Karpas-422 (cell line): ENCODE measurements at regions not wholly inside any gene's neighbourhood (a gene's known extent, or its start where the extent isn't known, plus 50 kb on each side); places are given as distances from the start of the nearest gene placed in this dataset.

Experiments
- DNase-seq: peaks from one replicate; pipeline ENCODE4 v3.0.0-alpha.2; 2015
- H2AFZ ChIP-seq: fragments of 200-600 bp; sonication (generic); 2 replicates; pipeline ENCODE4 v1.6.1; 2014; ENCODE audit warnings: antibody characterized with exemption, low read length, mixed read lengths
- H3K27ac ChIP-seq: fragments of 200-600 bp; sonication (generic); 2 replicates; pipeline ENCODE4 v1.5.1; 2014; ENCODE audit warnings: mild to moderate bottlenecking, low read length, moderate library complexity
- H3K27me3 ChIP-seq: fragments of 200-600 bp; sonication (generic); 2 replicates; pipeline ENCODE4 v1.6.1; 2014; ENCODE audit warnings: low read length, mixed read lengths
- H3K36me3 ChIP-seq: fragments of 200-600 bp; sonication (generic); 2 replicates; pipeline ENCODE4 v1.6.1; 2014; ENCODE audit warnings: low read length, mixed read lengths; ENCODE audit not compliant: insufficient read depth
- H3K4me1 ChIP-seq: fragments of 200-600 bp; sonication (generic); 2 replicates; pipeline ENCODE4 v1.6.1; 2014; ENCODE audit warnings: mild to moderate bottlenecking, low read length, mixed read lengths
- H3K4me2 ChIP-seq: fragments of 200-600 bp; sonication (generic); 2 replicates; pipeline ENCODE4 v1.6.1; 2014; ENCODE audit warnings: low read length, low read depth, mild to moderate bottlenecking; ENCODE audit not compliant: poor library complexity, severe bottlenecking
- H3K4me3 ChIP-seq: fragments of 200-600 bp; sonication (generic); 2 replicates; pipeline ENCODE4 v1.5.1; 2014; ENCODE audit warnings: mild to moderate bottlenecking, antibody characterized with exemption, low read length, mixed read lengths
- H3K79me2 ChIP-seq: fragments of 200-600 bp; sonication (generic); 2 replicates; pipeline ENCODE4 v1.6.1; 2014; ENCODE audit warnings: mild to moderate bottlenecking, low read length, mixed read lengths
- H3K9ac ChIP-seq: fragments of 200-600 bp; sonication (generic); 2 replicates; pipeline ENCODE4 v1.6.0; 2014; ENCODE audit warnings: low read length
- H3K9me2 ChIP-seq: fragments of 200-600 bp; sonication (generic), shearing (Covaris generic); replicated peaks from 2 replicates; pipeline ENCODE4 v1.6.0; 2014; ENCODE audit warnings: mild to moderate bottlenecking, low read length, moderate library complexity; ENCODE audit not compliant: insufficient read depth
- H3K9me3 ChIP-seq: fragments of 300-700, 200-600 bp; sonication (generic); 2 replicates; pipeline ENCODE4 v1.6.1; 2014; ENCODE audit warnings: low read length, mixed read lengths
- H4K20me1 ChIP-seq: fragments of 200-600 bp; sonication (generic); 2 replicates; pipeline ENCODE4 v1.6.1; 2014; ENCODE audit warnings: mild to moderate bottlenecking, antibody characterized with exemption, low read length, low read depth; ENCODE audit not compliant: insufficient read depth

DNA sequence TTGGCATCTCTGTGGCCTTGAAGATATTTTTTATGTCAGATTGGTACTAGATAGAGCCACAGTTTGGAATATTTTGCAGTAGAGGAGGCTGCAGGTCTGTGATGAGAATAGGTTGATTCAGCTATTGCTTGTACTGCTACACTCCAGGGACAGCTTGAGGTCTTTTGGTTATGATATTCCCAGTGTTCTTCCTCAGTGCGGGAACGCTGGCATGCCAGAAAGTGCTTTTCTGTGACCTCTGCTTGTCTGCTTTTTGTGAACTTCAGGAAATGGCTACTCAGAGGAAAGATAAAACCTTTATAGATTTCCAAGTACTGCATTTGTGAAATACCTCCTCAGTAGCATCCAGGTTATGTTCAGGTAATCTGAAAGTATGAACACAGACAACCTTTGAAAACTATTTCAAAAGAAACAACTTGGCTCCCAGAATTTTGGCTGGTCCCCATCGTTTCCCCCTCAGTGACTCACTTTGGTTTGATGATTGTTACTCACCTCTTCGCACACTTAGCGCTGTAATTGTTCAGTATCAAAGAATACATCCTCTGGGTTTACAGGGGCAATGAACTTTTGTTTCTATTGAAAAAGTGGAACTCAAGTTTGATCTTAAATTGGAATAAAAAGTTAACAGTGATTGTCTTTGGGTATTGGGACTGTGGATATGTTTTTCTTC lies 191.4 kb downstream of the HIPK3 start:
- H3K79me2 ChIP-seq: no peaks in the 10 kb centered on the region
- H3K9me2 ChIP-seq: no peaks in the 10 kb centered on the region
- H4K20me1 ChIP-seq: peaks cover 5% of the 10 kb centered on the region; the same call in 1 of the 2 replicates
- H2AFZ ChIP-seq: no peak overlapping the region
- no peak for DNase-seq
- no peak overlapping the region for H3K4me2 ChIP-seq
- no peak overlapping the region for H3K27ac ChIP-seq
- no peak overlapping the region for H3K9ac ChIP-seq
- H3K36me3 ChIP-seq: no peaks in the 10 kb centered on the region
- no peaks in the 10 kb centered on the region for H3K9me3 ChIP-seq
- no peak overlapping the region for H3K4me3 ChIP-seq
- H3K27me3 ChIP-seq: 0 out of 2 replicates have a peak, but pooled peaks cover 3% of the 10 kb centered on the region
- H3K4me1 ChIP-seq: peaks cover 4% of the 10 kb centered on the region

GRCh38 chr11:33445761-33446161 lies 188.6 kb downstream of the HIPK3 start:
- H3K79me2 ChIP-seq: no peaks in the 10 kb centered on the region
- no peak overlapping the region for H3K27ac ChIP-seq
- no peak overlapping the region for H2AFZ ChIP-seq
- peaks cover 8% of the 10 kb centered on the region for H3K4me1 ChIP-seq
- H3K27me3 ChIP-seq: 0 out of 2 replicates have a peak, but pooled peaks cover 3% of the 10 kb centered on the region
- no peaks in the 10 kb centered on the region for H3K36me3 ChIP-seq
- H4K20me1 ChIP-seq: peaks cover 5% of the 10 kb centered on the region; the same call in 1 of the 2 replicates
- no peak overlapping the region for H3K9ac ChIP-seq
- H3K9me3 ChIP-seq: no peaks in the 10 kb centered on the region
- no peaks in the 10 kb centered on the region for H3K9me2 ChIP-seq
- no peak for DNase-seq
- H3K4me2 ChIP-seq: no peak overlapping the region
- no peak overlapping the region for H3K4me3 ChIP-seq

- H3K4me2 ChIP-seq: no peak overlapping the region
- H3K27ac ChIP-seq: no peak overlapping the region
Observed at GRCh38 chr11:33444835-33445594, 187.8 kb downstream of the HIPK3 start.

DNA sequence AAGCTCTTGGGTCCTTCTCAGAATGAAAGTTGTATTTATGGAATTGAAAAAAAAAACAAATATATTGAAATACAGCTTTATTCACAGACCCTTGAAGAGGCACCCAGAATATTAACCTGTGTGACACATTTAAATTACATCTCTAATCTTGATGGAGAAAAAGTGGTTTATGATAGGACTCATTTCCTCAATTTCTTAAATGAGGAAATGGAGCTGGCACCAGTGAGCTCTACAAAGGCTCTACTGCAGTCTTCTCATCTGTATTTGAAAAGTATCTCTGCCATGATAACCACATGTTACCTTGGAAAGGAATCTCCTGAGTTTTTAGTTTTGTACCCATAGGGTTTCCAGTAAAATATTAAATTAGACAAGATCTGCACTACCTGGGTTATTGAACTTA lies 186.5 kb downstream of the HIPK3 start:
- no peaks in the 10 kb centered on the region for H3K9me2 ChIP-seq
- no peak overlapping the region for H2AFZ ChIP-seq
- H3K9ac ChIP-seq: no peak overlapping the region
- no peak overlapping the region for H3K4me3 ChIP-seq
- no peaks in the 10 kb centered on the region for H3K36me3 ChIP-seq
- no peaks in the 10 kb centered on the region for H3K27me3 ChIP-seq
- H3K4me2 ChIP-seq: no peak overlapping the region
- H3K4me1 ChIP-seq: peaks cover 8% of the 10 kb centered on the region
- H3K79me2 ChIP-seq: no peaks in the 10 kb centered on the region
- DNase-seq: peak; percentile 45
- no peak overlapping the region for H3K27ac ChIP-seq
- H3K9me3 ChIP-seq: no peaks in the 10 kb centered on the region
- peaks cover 5% of the 10 kb centered on the region; the same call in 1 of the 2 replicates for H4K20me1 ChIP-seq

More at GRCh38 chr11:33444835-33445594, 187.8 kb downstream of the HIPK3 start:
- Histone ChIP-seq H3K36me3 (no peaks in the 10 kb centered on the region), H3K27me3 (0 out of 2 replicates have a peak, but pooled peaks cover 3% of the 10 kb centered on the region), H3K4me3 (no peak overlapping the region), H3K9ac (no peak overlapping the region), H3K4me1 (peaks cover 8% of the 10 kb centered on the region), H3K9me2 (no peaks in the 10 kb centered on the region), H2AFZ (no peak overlapping the region), H3K79me2 (no peaks in the 10 kb centered on the region), H4K20me1 (peaks cover 5% of the 10 kb centered on the region; the same call in 1 of the 2 replicates), H3K9me3 (no peaks in the 10 kb centered on the region)
- DNase-seq: no peak

DNA sequence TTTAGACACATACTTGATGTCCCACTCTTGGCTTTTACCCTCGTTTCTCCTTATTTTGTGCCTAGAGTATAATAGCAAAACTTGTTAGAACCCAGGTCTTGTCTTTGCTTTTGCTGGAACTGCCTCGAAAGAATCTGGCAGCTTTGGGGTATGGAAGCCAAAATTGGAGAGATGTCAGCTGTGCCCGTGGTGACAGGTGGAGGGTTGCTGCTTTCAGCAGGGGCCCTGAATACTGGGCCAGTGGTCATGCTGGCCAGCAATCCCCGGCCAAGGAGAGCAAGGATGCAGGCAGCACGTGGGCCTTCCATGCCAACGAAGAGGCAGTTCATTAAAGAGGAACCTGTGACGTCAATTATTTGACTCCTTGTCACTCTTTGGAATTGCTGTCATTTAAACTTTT lies 181.1 kb downstream of the HIPK3 start:
- Histone ChIP-seq H3K27ac (no peak overlapping the region), H3K4me2 (no peak overlapping the region), H3K4me3 (no peak overlapping the region), H3K9me2 (no peaks in the 10 kb centered on the region), H3K36me3 (no peaks in the 10 kb centered on the region), H4K20me1 (no peaks in the 10 kb centered on the region), H3K9me3 (no peaks in the 10 kb centered on the region), H2AFZ (no peak overlapping the region), H3K79me2 (no peaks in the 10 kb centered on the region), H3K4me1 (peaks cover 1% of the 10 kb centered on the region), H3K27me3 (no peaks in the 10 kb centered on the region), H3K9ac (no peak overlapping the region)
- DNase-seq: no peak

DNA sequence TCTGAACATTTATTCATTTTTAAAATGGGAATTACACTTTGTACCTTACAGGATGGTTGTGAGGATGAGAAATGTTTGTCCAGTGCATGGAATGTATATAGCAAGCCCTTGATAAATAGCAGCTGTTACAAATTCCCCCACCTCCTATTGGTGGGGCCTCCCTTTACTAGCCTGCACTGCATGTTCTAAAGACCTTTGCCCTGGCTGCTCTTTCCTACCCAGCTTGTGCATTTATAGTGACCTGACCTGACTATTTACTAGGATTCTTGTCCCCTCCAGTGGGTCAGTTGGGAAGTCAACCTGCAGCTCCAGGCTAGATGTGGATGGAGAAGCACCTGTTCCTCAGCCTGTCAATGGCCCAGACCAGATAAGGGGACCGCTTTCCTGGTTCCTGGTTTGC lies 180.3 kb downstream of the HIPK3 start:
- Histone ChIP-seq H3K9me2 (no peaks in the 10 kb centered on the region), H3K9ac (no peak overlapping the region), H3K27ac (no peak overlapping the region), H3K36me3 (no peaks in the 10 kb centered on the region), H3K79me2 (no peaks in the 10 kb centered on the region), H3K9me3 (no peaks in the 10 kb centered on the region), H3K27me3 (no peaks in the 10 kb centered on the region), H3K4me2 (no peak overlapping the region), H2AFZ (no peak overlapping the region), H3K4me3 (no peak overlapping the region), H3K4me1 (no peaks in the 10 kb centered on the region), H4K20me1 (no peaks in the 10 kb centered on the region)
- no peak for DNase-seq

DNA sequence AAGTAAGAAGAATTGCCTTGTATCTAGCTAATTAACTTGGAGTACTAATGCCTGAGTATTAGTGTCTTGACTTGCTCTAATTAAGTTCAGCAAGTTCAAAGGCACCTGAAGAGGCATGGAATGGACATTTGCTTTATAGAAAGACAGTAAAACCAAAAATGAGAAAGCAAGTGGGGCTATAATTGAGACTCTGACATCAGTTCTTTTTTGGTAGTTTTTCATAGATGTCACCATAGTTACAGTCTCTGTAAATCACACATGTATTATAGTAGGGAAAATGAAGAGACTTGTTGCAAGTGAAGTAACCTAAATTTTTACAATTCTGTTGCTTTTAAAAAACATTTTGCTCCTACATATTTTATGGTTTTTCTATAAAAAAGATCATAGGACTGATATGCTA lies 178.0 kb downstream of the HIPK3 start:
- no peaks in the 10 kb centered on the region for H3K27me3 ChIP-seq
- no peak for DNase-seq
- H4K20me1 ChIP-seq: no peaks in the 10 kb centered on the region
- no peak overlapping the region for H3K4me2 ChIP-seq
- no peak overlapping the region for H3K27ac ChIP-seq
- H3K79me2 ChIP-seq: no peaks in the 10 kb centered on the region
- no peaks in the 10 kb centered on the region for H3K36me3 ChIP-seq
- H3K9ac ChIP-seq: no peak overlapping the region
- no peaks in the 10 kb centered on the region for H3K9me3 ChIP-seq
- no peaks in the 10 kb centered on the region for H3K9me2 ChIP-seq
- H3K4me1 ChIP-seq: no peaks in the 10 kb centered on the region
- no peak overlapping the region for H2AFZ ChIP-seq
- H3K4me3 ChIP-seq: no peak overlapping the region

DNA sequence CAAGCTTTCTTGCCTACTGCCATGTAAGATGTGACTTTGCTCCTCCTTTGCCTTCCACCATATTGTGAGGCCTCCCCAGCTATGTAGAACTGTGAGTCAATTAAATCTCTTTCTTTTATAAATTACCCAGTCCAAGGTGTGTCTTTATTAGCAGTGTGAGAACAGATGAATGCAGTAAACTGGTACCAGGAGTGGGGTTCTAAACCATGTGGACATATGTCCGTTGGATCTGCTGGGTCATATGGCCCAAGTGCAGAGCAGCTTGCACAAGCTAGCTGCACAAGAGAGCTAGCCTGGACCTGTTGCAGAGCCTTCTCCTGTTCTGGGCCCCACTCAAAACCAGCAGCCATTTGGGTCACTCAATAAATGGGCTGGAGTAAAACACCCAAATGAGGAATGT lies 177.1 kb downstream of the HIPK3 start:
- no peaks in the 10 kb centered on the region for H3K79me2 ChIP-seq
- no peaks in the 10 kb centered on the region for H3K27me3 ChIP-seq
- H3K36me3 ChIP-seq: no peaks in the 10 kb centered on the region
- no peak overlapping the region for H3K4me3 ChIP-seq
- H3K27ac ChIP-seq: no peak overlapping the region
- H3K9me2 ChIP-seq: no peaks in the 10 kb centered on the region
- H3K4me1 ChIP-seq: no peaks in the 10 kb centered on the region
- H3K9ac ChIP-seq: no peak overlapping the region
- H2AFZ ChIP-seq: no peak overlapping the region
- H3K9me3 ChIP-seq: no peaks in the 10 kb centered on the region
- no peaks in the 10 kb centered on the region for H4K20me1 ChIP-seq
- DNase-seq: no peak
- H3K4me2 ChIP-seq: no peak overlapping the region
